ENCODE measurements at regions not wholly inside any gene's neighbourhood (a gene's known extent, or its start where the extent isn't known, plus 50 kb on each side); places are given as distances from the start of the nearest gene placed in this dataset.

GRCh38 chr6:122894791-122895190, 101.2 kb upstream of the CLVS2 start:
- TF ChIP-seq USF2 (CRISPR knock-in tag; IDR thresholded peaks at IDR 0.05) (no peak), KAT7 (CRISPR knock-in tag; IDR thresholded peaks at IDR 0.05; ENCODE audit: borderline replicate concordance) (no peak)
- DNase-seq (ENCODE audit: low spot score), result no peak
- Mint-ChIP-seq H3K27ac (no peak overlapping the region), H3K36me3 (no peaks in the 10 kb centered on the region), H3K4me3 (no peak overlapping the region), H3K27me3 (ENCODE audit: low read depth) (no peaks in the 10 kb centered on the region; the same call in 1 of the 2 replicates), H3K4me1 (no peaks in the 10 kb centered on the region), H3K9me3 (no peaks in the 10 kb centered on the region; the same call in 1 of the 2 replicates)
- ATAC-seq, result no peak
- POLR2A ChIA-PET, result no interaction called here
- CTCF ChIA-PET, result no interaction called here

DNA sequence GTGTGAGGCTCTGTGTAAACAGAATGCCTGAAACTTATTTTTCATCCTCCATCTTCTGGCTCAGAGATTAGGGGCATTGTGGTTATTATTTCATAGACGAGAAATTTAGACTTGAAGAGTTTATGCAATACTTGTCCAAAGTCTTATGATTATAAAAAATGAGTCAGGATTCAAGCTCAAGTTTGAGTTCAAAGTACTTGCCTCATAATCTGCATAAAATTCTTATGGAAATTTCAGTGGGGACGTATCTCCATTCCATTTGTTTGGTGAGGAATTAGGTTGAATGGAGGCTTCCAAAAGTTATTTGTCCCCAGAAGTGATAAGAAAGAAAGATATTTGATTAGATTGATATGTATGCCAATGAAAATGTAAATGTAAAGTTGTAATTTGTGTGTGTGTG, 93.7 kb upstream of the CLVS2 start:
- POLR2A ChIA-PET, result no interaction called here
- Mint-ChIP-seq H3K27me3 (ENCODE audit: low read depth) (no peaks in the 10 kb centered on the region), H3K4me1 (peaks cover 5% of the 10 kb centered on the region; the same call in 1 of the 2 replicates), H3K27ac (no peak overlapping the region), H3K36me3 (no peaks in the 10 kb centered on the region), H3K9me3 (no peaks in the 10 kb centered on the region), H3K4me3 (no peak overlapping the region)
- DNase-seq (ENCODE audit: low spot score) (no peak), ATAC-seq (no peak)
- CTCF ChIA-PET, result no interaction called here
- TF ChIP-seq ZNF396 (CRISPR knock-in tag; IDR thresholded peaks at IDR 0.05; ENCODE audit: borderline replicate concordance), result no peak

DNA sequence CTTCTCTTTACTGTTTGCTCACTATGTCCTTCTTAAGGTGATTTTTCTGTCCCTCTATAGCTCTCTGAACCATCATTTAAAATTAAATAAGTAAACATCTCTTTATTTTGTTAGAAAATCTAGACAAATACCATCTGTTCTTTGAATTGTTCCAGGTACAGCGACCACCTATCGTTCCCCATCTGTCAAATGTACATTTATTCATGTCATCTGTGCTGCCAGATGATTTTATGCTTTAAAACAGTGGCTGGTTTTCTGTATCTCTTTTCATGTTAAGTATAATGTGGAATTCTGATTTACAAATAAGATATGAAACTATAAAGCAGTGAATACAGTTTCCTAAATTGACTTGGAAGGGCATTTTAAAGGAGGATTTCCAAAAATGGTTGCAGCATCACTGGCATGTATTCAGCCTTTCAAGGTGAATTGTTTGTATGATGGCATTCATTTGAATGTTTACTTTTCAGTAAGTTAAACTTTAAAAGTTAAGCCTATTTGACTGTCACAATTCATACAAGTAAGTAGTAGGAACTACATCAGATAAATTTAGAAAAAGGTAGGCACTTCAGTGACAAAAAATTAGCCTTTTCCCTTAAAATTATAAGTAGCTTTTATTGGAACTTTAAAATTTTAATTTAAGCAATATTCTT, 92.6 kb upstream of the CLVS2 start:
- Mint-ChIP-seq H3K4me1 (peaks cover 5% of the 10 kb centered on the region; the same call in 1 of the 2 replicates), H3K27me3 (ENCODE audit: low read depth) (no peaks in the 10 kb centered on the region), H3K4me3 (no peak overlapping the region), H3K9me3 (no peaks in the 10 kb centered on the region), H3K27ac (no peak overlapping the region), H3K36me3 (no peaks in the 10 kb centered on the region)
- ATAC-seq, result no peak
- ChIA-PET POLR2A (no interaction called here), CTCF (no interaction called here)
- no peak for DNase-seq (ENCODE audit: low spot score)
- TF ChIP-seq, protein P1, sequence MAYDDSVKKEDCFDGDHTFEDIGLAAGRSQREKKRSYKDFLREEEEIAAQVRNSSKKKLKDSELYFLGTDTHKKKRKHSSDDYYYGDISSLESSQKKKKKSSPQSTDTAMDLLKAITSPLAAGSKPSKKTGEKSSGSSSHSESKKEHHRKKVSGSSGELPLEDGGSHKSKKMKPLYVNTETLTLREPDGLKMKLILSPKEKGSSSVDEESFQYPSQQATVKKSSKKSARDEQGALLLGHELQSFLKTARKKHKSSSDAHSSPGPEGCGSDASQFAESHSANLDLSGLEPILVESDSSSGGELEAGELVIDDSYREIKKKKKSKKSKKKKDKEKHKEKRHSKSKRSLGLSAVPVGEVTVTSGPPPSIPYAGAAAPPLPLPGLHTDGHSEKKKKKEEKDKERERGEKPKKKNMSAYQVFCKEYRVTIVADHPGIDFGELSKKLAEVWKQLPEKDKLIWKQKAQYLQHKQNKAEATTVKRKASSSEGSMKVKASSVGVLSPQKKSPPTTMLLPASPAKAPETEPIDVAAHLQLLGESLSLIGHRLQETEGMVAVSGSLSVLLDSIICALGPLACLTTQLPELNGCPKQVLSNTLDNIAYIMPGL (CRISPR knock-in tag; IDR thresholded peaks at IDR 0.05), result no peak
- TF ChIP-seq EMX1 (CRISPR knock-in tag; IDR thresholded peaks at IDR 0.05) (no peak), ZNF425 (CRISPR knock-in tag; conservative IDR thresholded peaks at IDR 0.05) (no peak), SP1 (CRISPR knock-in tag; conservative IDR thresholded peaks at IDR 0.05) (no peak), E2F5 (CRISPR knock-in tag; IDR thresholded peaks at IDR 0.05) (no peak), STAT6 (CRISPR knock-in tag; conservative IDR thresholded peaks at IDR 0.05; ENCODE audit: low read depth) (no peak), ZNF138 (CRISPR knock-in tag; conservative IDR thresholded peaks at IDR 0.05) (no peak), GTF2I (CRISPR knock-in tag; conservative IDR thresholded peaks at IDR 0.05) (no peak), ZNF532 (CRISPR knock-in tag; IDR thresholded peaks at IDR 0.05; ENCODE audit: borderline replicate concordance) (no peak), ZNF423 (CRISPR knock-in tag; IDR thresholded peaks at IDR 0.05) (no peak), PREB (CRISPR knock-in tag; IDR thresholded peaks at IDR 0.05; ENCODE audit: borderline replicate concordance) (no peak), CREB1 (CRISPR knock-in tag; IDR thresholded peaks at IDR 0.05) (no peak), ZNF121 (CRISPR knock-in tag; IDR thresholded peaks at IDR 0.05) (no peak)

Data from WTC11 (cell line).